SK-N-MC (cell line): ENCODE measurements at regions not wholly inside any gene's neighbourhood (a gene's known extent, or its start where the extent isn't known, plus 50 kb on each side); places are given as distances from the start of the nearest gene placed in this dataset.

Experiments used
- DNase-seq: peaks from one replicate; pipeline ENCODE4 v3.0.0-alpha.2; 2011; ENCODE audit warnings: low read depth, low spot score
- H3K27ac ChIP-seq: fragments of 200-600 bp; sonication (generic); 2 replicates; pipeline ENCODE4 v1.5.1; 2016; ENCODE audit warnings: mixed run types
- H3K36me3 ChIP-seq: fragments of 200-600 bp; sonication (generic); 2 replicates; pipeline ENCODE4 v1.6.1; 2017; ENCODE audit warnings: antibody characterized with exemption, low read length, mixed read lengths; ENCODE audit not compliant: insufficient read depth
- H3K4me3 ChIP-seq: fragments of 200-600 bp; sonication (generic); 2 replicates; pipeline ENCODE4 v1.5.1; 2016
- H3K9ac ChIP-seq: fragments of 200-600 bp; sonication (generic); 2 replicates; pipeline ENCODE4 v1.8.0; 2017; ENCODE audit warnings: mixed run types, mixed read lengths; ENCODE audit not compliant: insufficient read length
- H3K9me3 ChIP-seq: fragments of 200-600 bp; sonication (generic); 2 replicates; pipeline ENCODE4 v1.6.1; 2017; ENCODE audit warnings: low read depth, mild to moderate bottlenecking, antibody characterized with exemption, low read length, moderate library complexity, mixed read lengths
- EZH2 ChIP-seq: fragments of 200-600 bp; sonication (generic); IDR thresholded peaks from one replicate; pipeline ENCODE4 v1.6.1; 2017; ENCODE audit warnings: antibody characterized with exemption
- FOXP2 ChIP-seq: optimal IDR thresholded peaks from 2 replicates; pipeline ENCODE3; 2011; ENCODE audit warnings: mild to moderate bottlenecking, moderate library complexity; ENCODE audit not compliant: insufficient read depth; ENCODE audit errors: extremely low read length, control extremely low read depth
- POLR2AphosphoS5 ChIP-seq: IDR thresholded peaks from 2 replicates; pipeline ENCODE4 v1.6.1; 2012; ENCODE audit warnings: mild to moderate bottlenecking, low read depth, low read length, borderline replicate concordance

GRCh38 chr6:98241630-98242029 is 592.7 kb upstream of the POU3F2 start:
- Histone ChIP-seq H3K4me3 (no peak overlapping the region), H3K9ac (no peak overlapping the region), H3K9me3 (no peaks in the 10 kb centered on the region), H3K27ac (no peak overlapping the region), H3K36me3 (no peaks in the 10 kb centered on the region)
- no peak for DNase-seq
- TF ChIP-seq POLR2AphosphoS5 (no peak), FOXP2 (no peak), EZH2 (no peak)

GRCh38 chr6:98254624-98255023 is 579.8 kb upstream of the POU3F2 start:
- Histone ChIP-seq H3K9ac (no peak overlapping the region), H3K4me3 (no peak overlapping the region), H3K27ac (no peak overlapping the region), H3K9me3 (no peaks in the 10 kb centered on the region), H3K36me3 (no peaks in the 10 kb centered on the region)
- no peak for TF ChIP-seq POLR2AphosphoS5
- no peak for TF ChIP-seq EZH2
- no peak for TF ChIP-seq FOXP2
- DNase-seq, result no peak

GRCh38 chr6:98260382-98260781 is 574.0 kb upstream of the POU3F2 start:
- no peak overlapping the region for H3K4me3 ChIP-seq
- DNase-seq, result no peak
- TF ChIP-seq FOXP2 (no peak), EZH2 (no peak), POLR2AphosphoS5 (no peak)

DNA sequence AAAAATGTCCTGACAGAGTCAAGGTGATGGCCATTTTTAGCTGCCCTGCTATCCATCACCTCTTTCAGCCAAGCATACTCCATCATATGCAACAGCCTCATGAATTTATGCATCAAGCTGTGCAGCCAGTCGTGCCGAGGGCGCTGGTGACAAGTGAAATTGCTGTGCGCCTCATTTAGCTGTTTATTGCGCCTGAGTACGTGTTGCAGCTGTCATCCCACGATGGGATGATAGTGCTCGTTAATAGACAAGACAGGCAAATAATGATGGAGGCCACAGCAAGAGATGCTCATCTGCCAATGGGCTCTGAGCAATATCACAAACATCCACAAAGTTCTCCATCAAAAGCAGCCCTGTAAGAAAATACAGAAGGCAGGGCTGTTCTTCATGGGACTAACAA is 562.3 kb upstream of the POU3F2 start:
- H3K36me3 ChIP-seq, result no peaks in the 10 kb centered on the region
- no peak overlapping the region for H3K4me3 ChIP-seq
- H3K9me3 ChIP-seq, result no peaks in the 10 kb centered on the region
- TF ChIP-seq EZH2 (no peak), FOXP2 (no peak), POLR2AphosphoS5 (no peak)
- no peak overlapping the region for H3K27ac ChIP-seq
- no peak for DNase-seq
- H3K9ac ChIP-seq, result no peak overlapping the region

More at GRCh38 chr6:98260382-98260781, 574.0 kb upstream of the POU3F2 start:
- Histone ChIP-seq H3K27ac (no peak overlapping the region), H3K36me3 (no peaks in the 10 kb centered on the region), H3K9me3 (no peaks in the 10 kb centered on the region), H3K9ac (no peak overlapping the region)

DNA sequence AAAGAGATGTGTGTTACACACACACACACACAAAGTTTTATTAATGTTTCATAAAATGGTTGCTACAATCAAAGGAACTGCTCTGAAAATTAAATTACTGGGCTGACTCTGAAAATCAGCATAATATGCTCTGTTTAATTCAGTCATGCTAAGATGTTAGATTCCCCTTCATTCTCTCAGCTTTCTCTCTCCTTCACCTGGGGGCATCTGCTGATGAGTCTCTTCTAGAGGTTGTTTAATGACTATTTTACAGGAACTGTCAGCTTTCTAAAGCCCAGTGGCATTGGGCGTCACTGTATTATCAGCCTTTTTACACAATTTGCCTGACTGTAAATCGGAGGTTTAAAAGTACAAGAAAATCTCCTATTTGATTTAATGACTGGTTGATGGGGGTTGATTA is 559.7 kb upstream of the POU3F2 start:
- Histone ChIP-seq H3K36me3 (no peaks in the 10 kb centered on the region), H3K9ac (no peak overlapping the region), H3K27ac (no peak overlapping the region), H3K4me3 (no peak overlapping the region), H3K9me3 (no peaks in the 10 kb centered on the region)
- no peak for TF ChIP-seq EZH2
- TF ChIP-seq POLR2AphosphoS5, result no peak
- TF ChIP-seq FOXP2, result no peak
- no peak for DNase-seq

- no peaks in the 10 kb centered on the region for H3K36me3 ChIP-seq
- no peak overlapping the region for H3K27ac ChIP-seq
- H3K9ac ChIP-seq, result no peak overlapping the region
- DNase-seq, result no peak
- no peaks in the 10 kb centered on the region for H3K9me3 ChIP-seq
- TF ChIP-seq POLR2AphosphoS5 (no peak), FOXP2 (no peak), EZH2 (no peak)
- no peak overlapping the region for H3K4me3 ChIP-seq
Observed at GRCh38 chr6:98280492-98280891, 553.9 kb upstream of the POU3F2 start.

- Histone ChIP-seq H3K4me3 (no peak overlapping the region), H3K27ac (no peak overlapping the region), H3K9me3 (no peaks in the 10 kb centered on the region), H3K36me3 (no peaks in the 10 kb centered on the region), H3K9ac (no peak overlapping the region)
- DNase-seq, result no peak
- TF ChIP-seq EZH2, result no peak
- TF ChIP-seq FOXP2, result no peak
- TF ChIP-seq POLR2AphosphoS5, result no peak
Observed at GRCh38 chr6:98286620-98287019, 547.8 kb upstream of the POU3F2 start.

DNA sequence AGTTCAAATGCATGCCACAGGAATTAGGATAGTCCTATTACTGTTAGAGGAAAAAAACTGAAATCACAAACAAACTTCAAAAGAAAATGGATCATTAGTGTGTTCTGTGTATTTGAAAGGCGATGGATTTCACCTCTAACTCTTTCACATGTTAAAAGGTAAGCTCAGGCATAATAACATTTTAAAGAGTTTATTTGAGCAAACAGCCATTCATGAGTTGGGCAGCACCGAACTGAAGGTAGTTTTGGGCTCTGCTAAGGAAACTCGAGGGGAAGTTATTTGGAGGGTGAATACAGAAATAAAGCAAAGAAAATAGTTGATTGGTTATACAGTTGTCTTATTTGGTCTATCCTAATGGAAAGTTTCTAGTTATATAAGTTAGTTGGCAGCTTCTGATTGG is 546.5 kb upstream of the POU3F2 start:
- H3K9ac ChIP-seq, result no peak overlapping the region
- no peak for DNase-seq
- H3K4me3 ChIP-seq, result no peak overlapping the region
- no peaks in the 10 kb centered on the region for H3K9me3 ChIP-seq
- H3K36me3 ChIP-seq, result no peaks in the 10 kb centered on the region
- TF ChIP-seq FOXP2 (no peak), EZH2 (no peak), POLR2AphosphoS5 (no peak)
- no peak overlapping the region for H3K27ac ChIP-seq

- Histone ChIP-seq H3K9ac (no peak overlapping the region), H3K9me3 (no peaks in the 10 kb centered on the region), H3K27ac (no peak overlapping the region), H3K36me3 (no peaks in the 10 kb centered on the region), H3K4me3 (no peak overlapping the region)
- no peak for TF ChIP-seq FOXP2
- no peak for TF ChIP-seq POLR2AphosphoS5
- TF ChIP-seq EZH2, result no peak
- no peak for DNase-seq
Observed at GRCh38 chr6:98292810-98293209, 541.6 kb upstream of the POU3F2 start.

DNA sequence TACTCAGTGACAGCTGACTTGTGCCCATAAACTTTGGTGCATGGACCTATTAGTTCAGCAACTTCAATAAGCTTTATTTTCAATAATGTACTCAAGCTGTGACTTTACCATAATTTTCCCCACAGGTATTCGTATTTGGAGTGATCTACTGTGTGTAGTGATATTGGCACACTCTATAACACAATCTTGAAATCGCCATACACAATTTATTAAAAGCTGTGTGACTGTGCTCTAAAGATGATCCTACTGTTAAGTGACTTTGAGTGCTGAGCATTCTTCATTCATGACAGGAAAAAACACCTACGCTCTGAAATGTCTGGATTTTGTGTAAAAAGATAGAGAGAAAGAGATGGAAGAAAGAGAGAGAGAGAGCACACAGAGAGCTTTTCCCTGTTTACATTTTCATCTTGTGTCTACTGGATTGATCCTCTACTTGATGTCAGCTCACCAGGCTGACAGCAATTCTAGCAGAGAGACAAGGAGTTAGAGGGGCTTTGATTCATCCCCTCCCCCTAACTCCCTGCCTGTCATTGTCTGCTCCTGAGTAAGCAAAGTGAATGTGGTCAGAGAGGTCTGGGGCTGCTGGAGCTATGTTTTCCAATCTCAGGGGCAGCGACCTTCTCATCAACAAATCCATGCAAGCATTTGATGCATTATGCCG is 538.7 kb upstream of the POU3F2 start:
- H3K9ac ChIP-seq, result no peak overlapping the region
- H3K36me3 ChIP-seq, result no peaks in the 10 kb centered on the region
- DNase-seq, result no peak
- no peak overlapping the region for H3K27ac ChIP-seq
- H3K4me3 ChIP-seq, result no peak overlapping the region
- no peaks in the 10 kb centered on the region for H3K9me3 ChIP-seq
- TF ChIP-seq POLR2AphosphoS5, result no peak
- no peak for TF ChIP-seq EZH2
